ENCODE measurements at regions not wholly inside any gene's neighbourhood (a gene's known extent, or its start where the extent isn't known, plus 50 kb on each side); places are given as distances from the start of the nearest gene placed in this dataset.

GRCh38 chr2:53231908-53232307, 535.7 kb upstream of the CHAC2 start:
- TF ChIP-seq CTCF (IDR thresholded peaks at IDR 0.05; ENCODE audit: low read depth, low read length), result no peak
- no peak overlapping the region for H3K4me3 ChIP-seq (ENCODE audit: low read depth, low read length)
- no peak for DNase-seq (ENCODE audit: low read depth, low spot score)
- in situ Hi-C loops (cut with HindIII; ENCODE audit: low sequenced_read_pairs), result no loop called here

GRCh38 chr2:53230691-53231090, 536.9 kb upstream of the CHAC2 start:
- in situ Hi-C loops (cut with HindIII; ENCODE audit: low sequenced_read_pairs), result no loop called here
- TF ChIP-seq CTCF (IDR thresholded peaks at IDR 0.05; ENCODE audit: low read depth, low read length), result no peak
- H3K4me3 ChIP-seq (ENCODE audit: low read depth, low read length), result no peak overlapping the region
- DNase-seq (ENCODE audit: low read depth, low spot score), result no peak

GRCh38 chr2:53227535-53227934, 540.1 kb upstream of the CHAC2 start:
- no peak for TF ChIP-seq CTCF (IDR thresholded peaks at IDR 0.05; ENCODE audit: low read depth, low read length)
- DNase-seq (ENCODE audit: low read depth, low spot score), result no peak
- H3K4me3 ChIP-seq (ENCODE audit: low read depth, low read length), result no peak overlapping the region
- in situ Hi-C loops (cut with HindIII; ENCODE audit: low sequenced_read_pairs), result no loop called here

- in situ Hi-C loops (cut with HindIII; ENCODE audit: low sequenced_read_pairs), result no loop called here
- no peak for TF ChIP-seq CTCF (IDR thresholded peaks at IDR 0.05; ENCODE audit: low read depth, low read length)
- H3K4me3 ChIP-seq (ENCODE audit: low read depth, low read length), result no peak overlapping the region
- DNase-seq (ENCODE audit: low read depth, low spot score), result no peak
These were observed 546.6 kb upstream of the CHAC2 start for GRCh38 chr2:53220969-53221368.

GRCh38 chr2:53217250-53217649, 550.4 kb upstream of the CHAC2 start:
- no peak overlapping the region for H3K4me3 ChIP-seq (ENCODE audit: low read depth, low read length)
- no peak for TF ChIP-seq CTCF (IDR thresholded peaks at IDR 0.05; ENCODE audit: low read depth, low read length)
- in situ Hi-C loops (cut with HindIII; ENCODE audit: low sequenced_read_pairs), result no loop called here
- DNase-seq (ENCODE audit: low read depth, low spot score), result no peak

- DNase-seq (ENCODE audit: low read depth, low spot score), result no peak
- no peak for TF ChIP-seq CTCF (IDR thresholded peaks at IDR 0.05; ENCODE audit: low read depth, low read length)
- in situ Hi-C loops (cut with HindIII; ENCODE audit: low sequenced_read_pairs), result no loop called here
- H3K4me3 ChIP-seq (ENCODE audit: low read depth, low read length), result no peak overlapping the region
These were observed 550.8 kb upstream of the CHAC2 start for GRCh38 chr2:53216805-53217204.

- TF ChIP-seq CTCF (IDR thresholded peaks at IDR 0.05; ENCODE audit: low read depth, low read length), result no peak
- no peak for DNase-seq (ENCODE audit: low read depth, low spot score)
- in situ Hi-C loops (cut with HindIII; ENCODE audit: low sequenced_read_pairs), result no loop called here
- H3K4me3 ChIP-seq (ENCODE audit: low read depth, low read length), result no peak overlapping the region
These were observed 555.0 kb upstream of the CHAC2 start for GRCh38 chr2:53212576-53212975.
